ENCODE measurements at regions not wholly inside any gene's neighbourhood (a gene's known extent, or its start where the extent isn't known, plus 50 kb on each side); places are given as distances from the start of the nearest gene placed in this dataset.

DNA sequence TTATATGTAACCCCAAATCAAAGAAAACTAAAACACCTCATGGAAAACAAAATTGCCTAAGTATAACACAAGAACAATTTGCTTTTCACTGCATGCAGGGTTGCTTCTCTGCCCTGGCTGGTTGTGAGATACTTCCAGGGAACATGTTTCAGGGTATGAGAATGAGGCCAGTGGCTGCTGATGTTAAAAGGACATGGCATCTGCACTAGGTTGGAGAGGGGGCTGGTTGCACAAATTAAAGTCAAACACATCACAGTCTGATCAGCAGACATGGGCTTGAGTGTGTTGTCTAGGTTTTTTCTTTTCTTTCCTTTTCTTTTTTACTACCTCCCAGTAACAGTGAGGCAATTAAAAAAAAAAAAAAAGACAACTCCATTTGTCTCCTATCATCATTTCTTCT is 374.9 kb downstream of the MCTP2 start:
- Mint-ChIP-seq H3K4me3 (no peak overlapping the region), H3K9me3 (no peaks in the 10 kb centered on the region), H3K4me1 (peaks cover 5 to 14% (median 12%) of the 10 kb centered on the region in 4 donors), H3K27ac (no peak overlapping the region), H3K27me3 (peaks cover 8 to 12% of the 10 kb centered on the region in 2 donors), H3K36me3 (no peaks in the 10 kb centered on the region)
- intact Hi-C loops (cut with micrococcal nuclease), result no loop called here
- ChIA-PET CTCF (ENCODE audit: partially characterized antibody) (no interaction called here), POLR2A (ENCODE audit: partially characterized antibody) (no interaction called here)
- Histone ChIP-seq H3K4me3 (ENCODE audit: low read length in 2 of 2) (no peak overlapping the region), H3K27me3 (ENCODE audit: insufficient read depth, low read length) (no peaks in the 10 kb centered on the region), H3K27ac (ENCODE audit: low read depth, low read length) (no peak overlapping the region), H3K36me3 (ENCODE audit: insufficient read depth, low read length) (no peaks in the 10 kb centered on the region), H3K4me1 (ENCODE audit: insufficient read depth, low read length) (peaks cover 8% of the 10 kb centered on the region), H3K9me3 (ENCODE audit: control insufficient read depth in 1 of 2, low read length in 2 of 2) (no peaks in the 10 kb centered on the region)
- no peak for DNase-seq

DNA sequence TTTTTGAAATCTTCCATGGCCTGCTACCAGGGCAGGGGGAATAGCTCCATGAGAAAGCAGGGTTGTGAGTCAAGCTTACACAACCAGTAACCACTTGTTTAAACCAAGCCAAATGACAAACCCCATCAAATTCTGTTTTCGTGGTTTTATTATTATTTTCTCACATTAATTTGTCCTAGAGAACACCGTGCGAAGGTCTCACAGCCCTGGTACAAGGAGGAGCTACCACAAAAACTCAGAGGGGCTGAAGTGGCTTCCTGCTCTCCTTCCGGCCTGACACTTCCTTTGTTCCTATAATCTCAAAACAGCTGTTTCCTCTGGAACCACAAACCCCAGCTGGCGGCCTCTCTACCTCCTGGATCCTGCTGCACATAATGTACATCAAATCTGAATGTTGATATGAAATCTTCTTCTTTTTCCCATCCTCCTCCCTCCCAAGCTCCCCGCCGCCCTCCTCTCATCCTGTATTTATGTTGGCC is 375.9 kb downstream of the MCTP2 start:
- H3K9me3 ChIP-seq (ENCODE audit: control insufficient read depth in 1 of 2, low read length in 2 of 2), result no peaks in the 10 kb centered on the region
- POLR2A ChIA-PET (ENCODE audit: partially characterized antibody), result no interaction called here
- H3K9me3 Mint-ChIP-seq, result no peaks in the 10 kb centered on the region

DNA sequence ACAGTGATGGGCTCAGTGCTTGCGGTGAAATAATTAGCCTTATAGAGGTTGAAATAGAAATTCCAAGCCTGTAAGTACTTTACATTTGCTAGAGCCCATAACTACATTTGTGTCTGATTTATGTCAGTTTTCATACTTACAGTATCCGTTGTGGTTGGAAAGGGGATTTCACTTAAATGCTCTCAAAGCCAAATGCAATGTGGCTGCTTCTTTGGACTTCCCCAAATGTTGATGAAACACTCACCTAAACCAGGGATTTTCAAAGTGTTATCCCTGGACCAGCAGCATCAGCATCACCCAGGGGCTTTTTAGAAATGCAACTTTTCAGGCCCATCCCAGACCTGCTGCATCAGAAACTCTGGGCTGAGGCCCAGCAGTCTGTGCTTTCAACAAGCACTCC is 378.7 kb downstream of the MCTP2 start:
- no peak overlapping the region for H3K4me3 Mint-ChIP-seq

More for the DNA sequence above, 375.9 kb downstream of the MCTP2 start:
- Mint-ChIP-seq H3K4me3 (peak overlapping the region in 2 of 8 donors; percentile 49 to 68), H3K4me1 (peaks cover 5 to 14% (median 12%) of the 10 kb centered on the region in 4 donors), H3K27me3 (peaks cover 8 to 10% of the 10 kb centered on the region in 2 donors), H3K36me3 (no peaks in the 10 kb centered on the region), H3K27ac (no peak overlapping the region)
- no peak for DNase-seq
- intact Hi-C loops (cut with micrococcal nuclease), result no loop called here
- CTCF ChIA-PET (ENCODE audit: partially characterized antibody), result no interaction called here
- H3K27me3 ChIP-seq (ENCODE audit: insufficient read depth, low read length), result no peaks in the 10 kb centered on the region
- no peaks in the 10 kb centered on the region for H3K36me3 ChIP-seq (ENCODE audit: insufficient read depth, low read length)
- H3K27ac ChIP-seq (ENCODE audit: low read depth, low read length), result no peak overlapping the region
- H3K4me3 ChIP-seq (ENCODE audit: low read length in 2 of 2), result no peak overlapping the region
- H3K4me1 ChIP-seq (ENCODE audit: insufficient read depth, low read length), result peaks cover 8% of the 10 kb centered on the region

DNA sequence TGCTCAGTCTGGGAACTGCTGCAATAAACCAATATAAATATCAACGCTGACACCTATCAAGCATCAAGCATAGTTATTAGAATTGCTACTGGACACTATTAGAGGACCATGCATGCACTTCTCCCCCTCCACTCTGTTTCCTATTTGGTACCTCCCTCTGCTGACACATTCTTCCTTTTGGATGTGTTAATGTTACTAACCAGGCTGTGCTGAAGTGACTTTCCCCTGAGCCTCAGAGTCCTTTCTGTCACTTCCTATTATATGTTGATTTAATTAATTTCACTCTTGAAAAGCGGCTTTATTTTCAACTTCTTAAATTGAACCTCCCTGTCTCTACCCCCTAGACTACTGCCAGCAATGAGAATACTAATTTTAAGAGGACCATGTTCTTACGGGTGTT is 379.1 kb downstream of the MCTP2 start:
- H3K27ac ChIP-seq (ENCODE audit: low read depth, low read length), result no peak overlapping the region
- H3K4me3 ChIP-seq (ENCODE audit: low read length in 2 of 2), result no peak overlapping the region
- Mint-ChIP-seq H3K36me3 (no peaks in the 10 kb centered on the region), H3K27ac (no peak overlapping the region), H3K4me3 (no peak overlapping the region), H3K27me3 (peaks cover 13% of the 10 kb centered on the region in 2 donors), H3K9me3 (peaks cover 0 to 2% (median 0%) of the 10 kb centered on the region in 8 donors), H3K4me1 (peaks cover 5 to 14% (median 12%) of the 10 kb centered on the region in 4 donors)
- ChIA-PET POLR2A (ENCODE audit: partially characterized antibody) (no interaction called here), CTCF (ENCODE audit: partially characterized antibody) (no interaction called here)
- peaks cover 8% of the 10 kb centered on the region for H3K4me1 ChIP-seq (ENCODE audit: insufficient read depth, low read length)
- DNase-seq, result no peak
- no peaks in the 10 kb centered on the region for H3K9me3 ChIP-seq (ENCODE audit: control insufficient read depth in 1 of 2, low read length in 2 of 2)
- no peaks in the 10 kb centered on the region for H3K36me3 ChIP-seq (ENCODE audit: insufficient read depth, low read length)
- no peaks in the 10 kb centered on the region for H3K27me3 ChIP-seq (ENCODE audit: insufficient read depth, low read length)
- intact Hi-C loops (cut with micrococcal nuclease), result no loop called here

More for the DNA sequence above, 378.7 kb downstream of the MCTP2 start:
- H3K27me3 ChIP-seq (ENCODE audit: insufficient read depth, low read length), result no peaks in the 10 kb centered on the region
- intact Hi-C loops (cut with micrococcal nuclease), result no loop called here
- H3K4me1 ChIP-seq (ENCODE audit: insufficient read depth, low read length), result peaks cover 8% of the 10 kb centered on the region
- no peaks in the 10 kb centered on the region for H3K36me3 ChIP-seq (ENCODE audit: insufficient read depth, low read length)
- H3K27ac ChIP-seq (ENCODE audit: low read depth, low read length), result no peak overlapping the region
- Mint-ChIP-seq H3K36me3 (no peaks in the 10 kb centered on the region), H3K27ac (no peak overlapping the region), H3K4me1 (peaks cover 5 to 14% (median 12%) of the 10 kb centered on the region in 4 donors), H3K27me3 (peaks cover 13 to 16% of the 10 kb centered on the region in 2 donors), H3K9me3 (peaks cover 0 to 2% (median 0%) of the 10 kb centered on the region in 8 donors)
- H3K9me3 ChIP-seq (ENCODE audit: control insufficient read depth in 1 of 2, low read length in 2 of 2), result no peaks in the 10 kb centered on the region
- no peak for DNase-seq
- no peak overlapping the region for H3K4me3 ChIP-seq (ENCODE audit: low read length in 2 of 2)
- CTCF ChIA-PET (ENCODE audit: partially characterized antibody), result no interaction called here
- POLR2A ChIA-PET (ENCODE audit: partially characterized antibody), result no interaction called here

DNA sequence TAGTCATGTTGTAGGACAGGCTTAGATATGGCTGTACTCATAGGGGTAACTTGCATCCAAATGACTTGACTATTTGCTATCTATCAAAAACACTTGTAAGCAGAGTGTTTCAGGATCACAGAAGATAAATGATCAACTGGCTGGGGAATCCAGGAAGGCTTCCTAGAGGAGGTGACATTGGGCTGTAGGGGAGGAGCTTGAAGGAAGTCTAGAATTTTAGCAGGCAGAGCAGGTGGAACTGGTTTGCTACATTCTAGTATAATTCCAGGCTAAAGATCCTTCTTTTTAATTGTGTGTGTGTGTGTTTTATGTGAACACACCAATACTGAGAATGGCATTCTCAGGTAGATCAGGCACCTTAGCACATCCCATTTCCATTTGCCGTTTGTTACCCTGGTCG is 380.3 kb downstream of the MCTP2 start:
- Histone ChIP-seq H3K4me1 (ENCODE audit: insufficient read depth, low read length) (peaks cover 8% of the 10 kb centered on the region), H3K27ac (ENCODE audit: low read depth, low read length) (no peak overlapping the region), H3K27me3 (ENCODE audit: insufficient read depth, low read length) (no peaks in the 10 kb centered on the region), H3K4me3 (ENCODE audit: low read length in 2 of 2) (no peak overlapping the region), H3K36me3 (ENCODE audit: insufficient read depth, low read length) (no peaks in the 10 kb centered on the region), H3K9me3 (ENCODE audit: control insufficient read depth in 1 of 2, low read length in 2 of 2) (no peaks in the 10 kb centered on the region)
- intact Hi-C loops (cut with micrococcal nuclease), result no loop called here
- no peak for DNase-seq
- ChIA-PET CTCF (ENCODE audit: partially characterized antibody) (no interaction called here), POLR2A (ENCODE audit: partially characterized antibody) (no interaction called here)
- peaks cover 5 to 13% (median 10%) of the 10 kb centered on the region in 4 donors for H3K4me1 Mint-ChIP-seq
- H3K9me3 Mint-ChIP-seq, result peaks cover 0 to 2% (median 0%) of the 10 kb centered on the region in 8 donors
- no peak overlapping the region for H3K4me3 Mint-ChIP-seq
- no peaks in the 10 kb centered on the region for H3K36me3 Mint-ChIP-seq
- no peak overlapping the region for H3K27ac Mint-ChIP-seq
- peaks cover 13% of the 10 kb centered on the region in 2 donors for H3K27me3 Mint-ChIP-seq

DNA sequence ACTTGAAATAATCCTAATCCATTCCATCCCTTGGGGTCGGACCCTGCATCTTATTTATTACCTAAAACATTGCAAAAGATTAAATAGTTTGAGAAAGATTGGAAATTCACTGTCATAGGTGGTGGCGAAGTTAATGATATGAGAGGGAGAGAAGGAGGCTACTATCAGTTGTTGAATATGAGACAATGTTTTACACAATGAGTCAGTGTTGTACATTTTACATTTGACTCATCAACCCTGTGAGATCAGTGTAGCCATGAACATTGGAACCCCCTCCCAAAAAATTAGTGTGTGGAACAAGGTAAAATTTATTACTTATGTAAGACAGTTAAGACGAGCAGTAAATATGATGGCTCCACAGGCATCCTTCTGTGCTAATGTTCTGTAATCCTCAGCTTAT is 384.3 kb downstream of the MCTP2 start:
- no peak overlapping the region for H3K4me3 ChIP-seq (ENCODE audit: low read length in 2 of 2)
- Mint-ChIP-seq H3K9me3 (peaks cover 0 to 2% (median 0%) of the 10 kb centered on the region in 8 donors), H3K4me3 (no peak overlapping the region)

DNA sequence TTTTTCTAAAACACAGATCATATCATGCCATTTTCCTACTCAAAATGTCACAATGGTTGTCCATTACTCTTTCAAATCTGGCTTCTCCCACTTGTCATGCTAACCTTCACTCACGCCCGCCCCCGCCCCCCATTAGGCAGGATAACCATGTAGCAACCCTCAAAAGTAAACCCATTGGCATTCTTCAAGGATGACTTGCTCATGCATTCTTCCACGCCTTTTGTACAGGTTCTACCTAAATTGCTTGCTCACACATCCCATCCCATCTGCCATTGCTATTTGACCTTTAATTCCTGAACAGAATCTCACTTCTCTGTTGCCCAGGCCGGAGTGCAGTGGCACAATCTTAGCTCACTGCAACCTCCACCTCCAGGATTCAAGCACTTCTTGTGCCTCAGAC is 389.3 kb downstream of the MCTP2 start:
- Histone ChIP-seq H3K36me3 (ENCODE audit: insufficient read depth, low read length) (no peaks in the 10 kb centered on the region), H3K4me3 (ENCODE audit: low read length in 2 of 2) (no peak overlapping the region), H3K9me3 (ENCODE audit: control insufficient read depth in 1 of 2, low read length in 2 of 2) (no peaks in the 10 kb centered on the region), H3K27ac (ENCODE audit: low read depth, low read length) (no peak overlapping the region), H3K4me1 (ENCODE audit: insufficient read depth, low read length) (no peaks in the 10 kb centered on the region), H3K27me3 (ENCODE audit: insufficient read depth, low read length) (no peaks in the 10 kb centered on the region)
- ChIA-PET POLR2A (ENCODE audit: partially characterized antibody) (no interaction called here), CTCF (ENCODE audit: partially characterized antibody) (no interaction called here)
- H3K27me3 Mint-ChIP-seq, result peaks cover 0 to 4% of the 10 kb centered on the region in 2 donors
- no peak overlapping the region for H3K27ac Mint-ChIP-seq
- H3K4me3 Mint-ChIP-seq, result no peak overlapping the region
- DNase-seq, result no peak
- H3K4me1 Mint-ChIP-seq, result no peaks in the 10 kb centered on the region
- intact Hi-C loops (cut with micrococcal nuclease), result no loop called here
- no peaks in the 10 kb centered on the region for H3K36me3 Mint-ChIP-seq
- no peaks in the 10 kb centered on the region for H3K9me3 Mint-ChIP-seq

More for the DNA sequence above, 384.3 kb downstream of the MCTP2 start:
- Mint-ChIP-seq H3K36me3 (no peaks in the 10 kb centered on the region), H3K27me3 (peaks cover 8 to 10% of the 10 kb centered on the region in 2 donors), H3K27ac (no peak overlapping the region), H3K4me1 (no peaks in the 10 kb centered on the region)
- DNase-seq, result no peak
- H3K36me3 ChIP-seq (ENCODE audit: insufficient read depth, low read length), result no peaks in the 10 kb centered on the region
- no peaks in the 10 kb centered on the region for H3K9me3 ChIP-seq (ENCODE audit: control insufficient read depth in 1 of 2, low read length in 2 of 2)
- no peaks in the 10 kb centered on the region for H3K4me1 ChIP-seq (ENCODE audit: insufficient read depth, low read length)
- intact Hi-C loops (cut with micrococcal nuclease), result no loop called here
- POLR2A ChIA-PET (ENCODE audit: partially characterized antibody), result no interaction called here
- CTCF ChIA-PET (ENCODE audit: partially characterized antibody), result no interaction called here
- H3K27ac ChIP-seq (ENCODE audit: low read depth, low read length), result no peak overlapping the region
- H3K27me3 ChIP-seq (ENCODE audit: insufficient read depth, low read length), result no peaks in the 10 kb centered on the region

DNA sequence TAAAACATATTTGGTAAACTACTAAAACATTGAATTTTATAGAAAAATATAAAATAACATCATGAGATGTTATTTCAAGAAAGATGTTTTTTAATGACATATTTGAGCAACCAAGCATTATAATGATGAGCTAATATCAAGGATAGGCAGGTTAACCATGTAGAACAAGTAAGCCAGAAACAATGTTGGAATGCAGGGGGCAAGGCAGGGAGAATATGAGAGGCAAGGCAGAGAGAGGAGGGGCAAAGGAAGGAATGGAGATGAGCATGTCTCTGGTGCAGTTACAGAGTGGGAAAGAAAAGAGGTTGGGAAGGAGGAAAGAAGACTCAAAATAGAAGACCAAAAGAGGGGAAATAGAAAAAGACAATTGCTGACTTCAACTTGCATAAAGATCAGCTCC is 390.4 kb downstream of the MCTP2 start:
- no peak overlapping the region for H3K27ac Mint-ChIP-seq
- no peaks in the 10 kb centered on the region for H3K9me3 Mint-ChIP-seq
- Histone ChIP-seq H3K27ac (ENCODE audit: low read depth, low read length) (no peak overlapping the region), H3K36me3 (ENCODE audit: insufficient read depth, low read length) (no peaks in the 10 kb centered on the region), H3K27me3 (ENCODE audit: insufficient read depth, low read length) (no peaks in the 10 kb centered on the region), H3K4me1 (ENCODE audit: insufficient read depth, low read length) (no peaks in the 10 kb centered on the region), H3K4me3 (ENCODE audit: low read length in 2 of 2) (no peak overlapping the region), H3K9me3 (ENCODE audit: control insufficient read depth in 1 of 2, low read length in 2 of 2) (no peaks in the 10 kb centered on the region)
- CTCF ChIA-PET (ENCODE audit: partially characterized antibody), result no interaction called here
- no peaks in the 10 kb centered on the region for H3K4me1 Mint-ChIP-seq
- intact Hi-C loops (cut with micrococcal nuclease), result no loop called here
- H3K27me3 Mint-ChIP-seq, result peaks cover 0 to 4% of the 10 kb centered on the region in 2 donors
- POLR2A ChIA-PET (ENCODE audit: partially characterized antibody), result no interaction called here
- H3K4me3 Mint-ChIP-seq, result no peak overlapping the region
- DNase-seq, result no peak
- H3K36me3 Mint-ChIP-seq, result no peaks in the 10 kb centered on the region

All from CD4-positive, alpha-beta memory T cell (primary cell).